GM19043 (cell line): ENCODE measurements at regions not wholly inside any gene's neighbourhood (a gene's known extent, or its start where the extent isn't known, plus 50 kb on each side); places are given as distances from the start of the nearest gene placed in this dataset.

Experiments used
- ATAC-seq: cut with Tn5 transposase; IDR thresholded peaks from one replicate; pipeline ENCODE4 v1.9.1; 2021; ENCODE audit warnings: low read depth; ENCODE audit not compliant: unreplicated experiment

GRCh38 chrX:9311421-9312160 is 153.3 kb upstream of the TBL1X start:
- no peak for ATAC-seq

DNA sequence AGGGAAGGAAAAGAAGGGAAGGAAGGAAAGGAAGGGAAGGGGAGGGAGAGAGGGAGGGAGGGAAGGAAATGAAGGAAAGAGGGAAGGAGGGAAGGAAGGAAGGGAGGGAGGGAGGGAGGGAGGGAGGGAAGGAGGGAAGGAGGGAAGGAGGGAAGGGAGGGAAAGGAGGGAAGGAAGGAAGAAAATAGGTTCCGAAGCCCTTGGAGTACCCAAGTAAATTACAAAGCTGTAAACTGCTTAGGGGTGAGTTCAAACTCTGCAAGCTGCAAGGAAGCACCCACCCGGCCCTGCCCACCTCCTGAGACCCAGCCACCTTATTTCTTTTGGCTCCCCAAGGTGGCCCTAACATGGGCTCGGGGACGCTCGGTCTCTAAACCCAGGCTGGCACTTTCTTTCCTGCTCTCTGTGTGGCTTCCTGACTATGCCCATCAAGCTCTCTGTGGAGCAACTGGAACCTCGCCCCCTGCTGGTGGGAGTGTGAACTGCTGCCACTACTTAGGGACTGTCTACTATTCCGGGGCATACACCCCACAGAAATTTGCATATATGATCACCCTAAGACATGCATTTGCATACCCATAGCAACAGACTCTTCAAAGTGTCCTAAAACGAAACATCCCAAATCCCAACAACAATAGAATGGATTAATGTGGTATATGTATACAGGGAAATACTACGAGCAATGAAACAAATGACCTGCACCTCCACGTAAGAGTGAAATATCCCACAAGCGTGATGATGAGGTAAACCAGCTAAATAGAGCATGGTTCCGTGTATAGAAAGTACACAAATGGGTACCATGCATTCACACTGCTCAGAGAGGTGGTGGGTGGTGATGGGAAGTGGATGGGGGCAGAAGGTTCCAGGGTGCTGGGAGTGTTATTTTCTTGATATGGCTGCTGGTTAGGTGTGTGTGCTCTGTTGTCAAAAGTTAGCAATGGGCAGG is 151.7 kb upstream of the TBL1X start:
- ATAC-seq, result peak; percentile 64

GRCh38 chrX:9315086-9315485 is 149.8 kb upstream of the TBL1X start:
- ATAC-seq, result no peak

DNA sequence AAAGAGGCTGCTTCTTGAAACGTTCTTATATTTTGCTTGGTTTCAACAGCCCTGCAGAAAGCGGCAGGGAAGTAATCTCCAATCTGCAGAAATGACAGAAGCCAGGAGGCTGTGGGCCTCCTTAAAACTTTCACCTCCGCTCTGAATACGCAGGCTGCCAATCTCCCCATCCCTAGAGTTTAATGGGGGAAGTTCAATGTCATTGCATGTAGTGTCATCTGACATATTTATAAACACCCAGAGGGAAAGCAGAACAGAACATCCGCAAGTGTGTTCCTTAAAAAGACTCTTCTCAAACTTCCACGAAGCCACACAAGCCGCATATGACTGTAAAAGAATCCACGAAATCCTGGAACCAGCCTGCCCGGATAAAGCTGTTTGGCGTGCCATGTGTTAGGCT is 148.8 kb upstream of the TBL1X start:
- no peak for ATAC-seq

- ATAC-seq, result no peak
Observed at GRCh38 chrX:9317176-9317575, 147.7 kb upstream of the TBL1X start.

GRCh38 chrX:9318213-9318612 is 146.6 kb upstream of the TBL1X start:
- ATAC-seq, result no peak

- ATAC-seq, result no peak
Observed at GRCh38 chrX:9318766-9319165, 146.1 kb upstream of the TBL1X start.

GRCh38 chrX:9320940-9321339 is 143.9 kb upstream of the TBL1X start:
- ATAC-seq, result no peak

GRCh38 chrX:9324676-9325075 is 140.2 kb upstream of the TBL1X start:
- no peak for ATAC-seq

GRCh38 chrX:9326369-9326768 is 138.5 kb upstream of the TBL1X start:
- ATAC-seq, result no peak

GRCh38 chrX:9327086-9327746 is 137.6 kb upstream of the TBL1X start:
- no peak for ATAC-seq

- no peak for ATAC-seq
Observed at GRCh38 chrX:9327747-9328145, 137.1 kb upstream of the TBL1X start.

DNA sequence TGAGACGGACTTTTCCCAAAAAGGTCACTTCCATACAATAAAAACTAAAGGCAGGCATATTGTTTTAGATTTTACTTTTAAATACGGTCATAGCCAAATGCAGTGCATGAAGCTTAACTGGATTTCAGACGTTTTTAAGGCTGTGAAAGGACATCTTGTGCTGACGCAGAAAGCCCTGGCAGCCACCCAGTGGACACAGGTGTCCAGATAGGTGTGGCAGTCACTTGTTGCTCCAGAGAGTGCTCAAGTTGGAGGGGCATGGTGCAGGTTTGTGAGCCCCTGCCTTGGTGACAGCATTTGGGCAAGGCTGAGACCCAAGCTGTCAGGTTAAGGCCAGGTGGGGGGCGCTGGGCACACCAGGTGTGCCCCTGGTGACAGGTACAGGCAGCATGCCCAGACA is 135.8 kb upstream of the TBL1X start:
- no peak for ATAC-seq

- no peak for ATAC-seq
Observed at GRCh38 chrX:9330249-9330982, 134.4 kb upstream of the TBL1X start.

GRCh38 chrX:9333873-9334560 is 130.8 kb upstream of the TBL1X start:
- ATAC-seq, result no peak

GRCh38 chrX:9335251-9335650 is 129.6 kb upstream of the TBL1X start:
- ATAC-seq, result no peak

DNA sequence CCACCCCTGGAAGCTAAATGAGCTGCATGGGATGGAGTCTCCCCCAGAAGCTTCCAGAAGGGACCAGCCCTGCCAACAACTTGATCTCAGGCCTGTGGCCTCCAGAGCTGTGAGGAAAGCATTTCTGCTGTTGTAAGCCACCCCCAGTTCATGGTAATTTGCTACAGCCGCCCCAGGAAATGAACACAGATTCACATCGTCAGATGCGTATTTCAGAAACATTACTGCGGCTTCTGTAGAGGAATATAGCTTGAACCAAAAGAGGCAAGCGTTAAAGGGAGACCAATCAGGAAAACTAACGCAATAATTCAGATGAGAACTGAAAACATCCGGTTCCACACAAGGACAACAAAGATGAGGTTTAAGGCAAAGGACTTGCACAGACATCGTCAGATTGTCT is 128.4 kb upstream of the TBL1X start:
- no peak for ATAC-seq

DNA sequence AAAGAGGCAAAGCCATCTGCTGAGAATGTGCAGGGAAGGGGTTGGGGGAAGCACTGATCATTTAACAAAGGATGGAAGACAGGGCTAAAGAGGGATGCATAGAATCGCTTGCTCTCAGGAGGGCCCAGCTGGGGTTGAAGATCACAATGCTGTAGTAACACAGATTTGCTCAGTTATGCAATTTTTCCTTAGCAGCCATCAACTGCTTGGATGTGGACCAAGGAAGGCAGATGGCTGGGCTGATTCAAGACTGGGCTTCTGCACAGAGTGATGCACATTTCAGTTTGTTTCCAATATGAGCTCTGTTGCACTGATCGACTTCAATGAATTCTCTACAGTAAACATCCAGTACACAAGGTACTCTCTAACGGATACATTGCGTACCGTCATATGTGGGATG is 127.8 kb upstream of the TBL1X start:
- ATAC-seq, result no peak

- no peak for ATAC-seq
Observed at GRCh38 chrX:9338986-9339385, 125.9 kb upstream of the TBL1X start.
